GM12878 (cell line): ENCODE measurements at regions not wholly inside any gene's neighbourhood (a gene's known extent, or its start where the extent isn't known, plus 50 kb on each side); places are given as distances from the start of the nearest gene placed in this dataset.
A peak's percentile ranks its signal among the peaks of the same experiment; 100 is the strongest.

Source experiments
- ATAC-seq: fragments of 200-7000 bp; cut with Tn5 transposase; 3 replicates; pipeline ENCODE4 v1.9.1; 2020; ENCODE audit warnings: mild to moderate bottlenecking, moderate library complexity
- BruUV-seq: library from RNA; stranded (reverse); fragments of 400-500 nt; replicated peaks from 2 replicates; lab custom pipeline; 2021; lab: Mats Ljungman, UMichigan
- CTCF ChIA-PET: fragments of 300-600 bp; sonication (Branson Sonifier 250); formaldehyde crosslinking; extraction: SDS; loops from one replicate; lab custom pipeline; 2021; ENCODE audit warnings: inconsistent platforms; lab: Yijun Ruan, JAX
- POLR2A ChIA-PET: fragments of 350-600 bp; formaldehyde crosslinking; extraction: SDS; loops from one replicate; lab custom pipeline; 2021; ENCODE audit warnings: inconsistent platforms; lab: Charles Lee
- RAD21 ChIA-PET: fragments of 300-600 bp; sonication (Branson Sonifier 250); formaldehyde crosslinking; loops from one replicate; lab custom pipeline; 2023; ENCODE audit warnings: antibody characterized with exemption; ENCODE audit not compliant: unreplicated experiment; lab: Charles Lee
- SMC1A ChIA-PET: fragments of 300-600 bp; sonication (Branson Sonifier 250); formaldehyde crosslinking; loops from one replicate; lab custom pipeline; 2023; ENCODE audit not compliant: unreplicated experiment, uncharacterized antibody; lab: Charles Lee
- DNase-seq: peaks from one replicate; pipeline ENCODE4 v3.0.0-alpha.2; 2011; ENCODE audit warnings: low read depth, low spot score
- FAIRE-seq: peaks from 3 replicates; lab custom pipeline; 2011; peaks lifted over from hg19 to GRCh38; lab: Jason Lieb, UNC
- H2AFZ ChIP-seq: 2 replicates; pipeline ENCODE4 v1.6.0; 2011; ENCODE audit warnings: low read depth, low read length, control low read depth; ENCODE audit not compliant: control insufficient read depth
- H3K27ac ChIP-seq: 2 replicates; pipeline ENCODE4 v1.5.1; 2011; ENCODE audit warnings: control low read depth; ENCODE audit not compliant: control insufficient read depth, insufficient read depth
- H3K27me3 ChIP-seq, 2 experiments: replicated peaks in 1 of 2; 2 replicates each; pipeline versions ENCODE4 v1.6.0 to v1.6.1; 2011; ENCODE audit warnings: low read length in 1 of 2; ENCODE audit not compliant: control insufficient read depth in 2 of 2, insufficient read depth in 2 of 2
- H3K36me3 ChIP-seq, 2 experiments: 2 replicates each; pipeline ENCODE4 v1.5.1; 2011; ENCODE audit warnings: low read length in 1 of 2; ENCODE audit not compliant: control insufficient read depth in 2 of 2, insufficient read depth in 2 of 2
- H3K4me1 ChIP-seq: 2 replicates; pipeline ENCODE4 v1.6.1; 2011; ENCODE audit warnings: mild to moderate bottlenecking, low read length, moderate library complexity, mixed read lengths; ENCODE audit not compliant: control insufficient read depth, insufficient read depth
- H3K4me2 ChIP-seq: 2 replicates; pipeline ENCODE4 v1.6.0; 2011; ENCODE audit warnings: control low read depth; ENCODE audit not compliant: control insufficient read depth, insufficient read depth
- H3K4me3 ChIP-seq: fragments of 200-600 bp; sonication (generic); 2 replicates; pipeline ENCODE4 v1.5.1; 2016
- H3K79me2 ChIP-seq: 2 replicates; pipeline ENCODE4 v1.6.0; 2011; ENCODE audit warnings: low read length; ENCODE audit not compliant: control insufficient read depth, insufficient read depth
- H3K9ac ChIP-seq: 2 replicates; pipeline ENCODE4 v1.8.0; 2011; ENCODE audit warnings: low read length, control low read depth, mixed read lengths; ENCODE audit not compliant: control insufficient read depth, insufficient read depth
- H3K9me3 ChIP-seq: replicated peaks from 3 replicates; pipeline ENCODE4 v1.5.1; 2011; ENCODE audit warnings: mild to moderate bottlenecking, low read length; ENCODE audit not compliant: control insufficient read depth, insufficient read depth
- H4K20me1 ChIP-seq: 2 replicates; pipeline ENCODE4 v1.6.0; 2011; ENCODE audit not compliant: control insufficient read depth, insufficient read depth
- CBX5 ChIP-seq: sonication (generic); IDR thresholded peaks from 2 replicates; pipeline ENCODE4 v1.6.1; 2016; ENCODE audit warnings: low read depth, moderate library complexity, mild to moderate bottlenecking, inconsistent platforms
- DPF2 ChIP-seq: fragments of 450-650 bp; IDR thresholded peaks from 2 replicates; pipeline ENCODE4 v1.6.1; 2017; ENCODE audit warnings: mild to moderate bottlenecking
- E2F8 ChIP-seq: fragments of 450-650 bp; IDR thresholded peaks from 2 replicates; pipeline ENCODE4 v1.6.1; 2018; ENCODE audit warnings: mild to moderate bottlenecking, low read depth, moderate library complexity; ENCODE audit not compliant: partially characterized antibody
- EGR1 ChIP-seq, 2 experiments: IDR thresholded peaks; 1 replicate in 1 of 2; 2 replicates in 1 of 2; pipeline ENCODE4 v1.6.1; 2011 to 2012; ENCODE audit warnings: low read depth in 2 of 2, low read length in 2 of 2, borderline replicate concordance in 1 of 2, mild to moderate bottlenecking in 1 of 2, moderate library complexity in 1 of 2
- FOS ChIP-seq: IDR thresholded peaks from 3 replicates; pipeline ENCODE4 v1.6.1; 2011; ENCODE audit warnings: borderline replicate concordance; ENCODE audit not compliant: insufficient read length; ENCODE audit errors: extremely low read depth
- IRF4 ChIP-seq: IDR thresholded peaks from 2 replicates; pipeline ENCODE4 v1.6.1; 2011; ENCODE audit warnings: low read depth, low read length
- KLF5 ChIP-seq: fragments of 450-650 bp; IDR thresholded peaks from 2 replicates; pipeline ENCODE4 v1.6.1; 2014; ENCODE audit warnings: mild to moderate bottlenecking; ENCODE audit not compliant: partially characterized antibody
- MTA3 ChIP-seq: IDR thresholded peaks from 2 replicates; pipeline ENCODE4 v1.6.1; 2012; ENCODE audit warnings: low read length, inconsistent platforms, borderline replicate concordance
- MYB ChIP-seq: fragments of 150-350 bp; IDR thresholded peaks from 2 replicates; pipeline ENCODE4 v1.6.1; 2014; ENCODE audit warnings: mild to moderate bottlenecking, low read depth, low read length, borderline replicate concordance
- PAX5 ChIP-seq: IDR thresholded peaks from 2 replicates; pipeline ENCODE4 v1.6.1; 2011; ENCODE audit warnings: low read depth, low read length, borderline replicate concordance
- POLR2AphosphoS2 ChIP-seq: IDR thresholded peaks from 2 replicates; pipeline ENCODE4 v1.6.1; 2011; ENCODE audit warnings: low read depth, mild to moderate bottlenecking, low read length, improper control_type of control experiment, moderate library complexity
- RCOR1 ChIP-seq: conservative IDR thresholded peaks from 2 replicates; pipeline ENCODE4 v1.6.1; 2012; ENCODE audit warnings: low read depth, low read length, improper control_type of control experiment
- SMARCA5 ChIP-seq: fragments of 450-650 bp; IDR thresholded peaks from 2 replicates; pipeline ENCODE4 v1.6.1; 2017; ENCODE audit warnings: mild to moderate bottlenecking
- SREBF2 ChIP-seq: IDR thresholded peaks from 2 replicates; pipeline ENCODE4 v1.6.1; 2012; ENCODE audit warnings: mild to moderate bottlenecking, low read length
- WRNIP1 ChIP-seq: IDR thresholded peaks from 2 replicates; pipeline ENCODE4 v1.6.1; 2011; ENCODE audit warnings: low read depth, low read length, improper control_type of control experiment, borderline replicate concordance
- YY1 ChIP-seq: IDR thresholded peaks from 2 replicates; pipeline ENCODE4 v1.6.1; 2011; ENCODE audit warnings: low read depth, mild to moderate bottlenecking, low read length
- ZNF217 ChIP-seq: fragments of 450-650 bp; IDR thresholded peaks from 2 replicates; pipeline ENCODE4 v1.6.1; 2017; ENCODE audit warnings: antibody characterized with exemption, mild to moderate bottlenecking
- WGBS: methylation state at CpG from one replicate; pipeline ENCODE4 v1.1.6; 2016; ENCODE audit warnings: low lambda C conversion rate; ENCODE audit not compliant: insufficient replicate concordance, insufficient coverage; ENCODE audit errors: missing lambda C conversion rate; 5-methylcytosine and 5-hydroxymethylcytosine counted together
- in situ Hi-C: fragments of 300-500 bp; cut with MboI; formaldehyde crosslinking; loops from 9 replicates; pipeline ENCODE4 v1.14.3; 2018; ENCODE audit warnings: mixed read lengths
- intact Hi-C: fragments of 100-400 bp; cut with micrococcal nuclease; formaldehyde crosslinking; loops from one replicate; pipeline ENCODE4 v1.14.2; 2022; ENCODE audit not compliant: unreplicated experiment
- TF ChIP-seq, protein P1 (sequence below): IDR thresholded peaks from 2 replicates; pipeline ENCODE4 v1.6.1; 2012; ENCODE audit warnings: mild to moderate bottlenecking, low read depth, low read length
- TF ChIP-seq, protein P2 (sequence below): fragments of 450-650 bp; IDR thresholded peaks from 2 replicates; pipeline ENCODE4 v1.6.1; 2014; ENCODE audit warnings: mild to moderate bottlenecking

- TF ChIP-seq, protein P1, sequence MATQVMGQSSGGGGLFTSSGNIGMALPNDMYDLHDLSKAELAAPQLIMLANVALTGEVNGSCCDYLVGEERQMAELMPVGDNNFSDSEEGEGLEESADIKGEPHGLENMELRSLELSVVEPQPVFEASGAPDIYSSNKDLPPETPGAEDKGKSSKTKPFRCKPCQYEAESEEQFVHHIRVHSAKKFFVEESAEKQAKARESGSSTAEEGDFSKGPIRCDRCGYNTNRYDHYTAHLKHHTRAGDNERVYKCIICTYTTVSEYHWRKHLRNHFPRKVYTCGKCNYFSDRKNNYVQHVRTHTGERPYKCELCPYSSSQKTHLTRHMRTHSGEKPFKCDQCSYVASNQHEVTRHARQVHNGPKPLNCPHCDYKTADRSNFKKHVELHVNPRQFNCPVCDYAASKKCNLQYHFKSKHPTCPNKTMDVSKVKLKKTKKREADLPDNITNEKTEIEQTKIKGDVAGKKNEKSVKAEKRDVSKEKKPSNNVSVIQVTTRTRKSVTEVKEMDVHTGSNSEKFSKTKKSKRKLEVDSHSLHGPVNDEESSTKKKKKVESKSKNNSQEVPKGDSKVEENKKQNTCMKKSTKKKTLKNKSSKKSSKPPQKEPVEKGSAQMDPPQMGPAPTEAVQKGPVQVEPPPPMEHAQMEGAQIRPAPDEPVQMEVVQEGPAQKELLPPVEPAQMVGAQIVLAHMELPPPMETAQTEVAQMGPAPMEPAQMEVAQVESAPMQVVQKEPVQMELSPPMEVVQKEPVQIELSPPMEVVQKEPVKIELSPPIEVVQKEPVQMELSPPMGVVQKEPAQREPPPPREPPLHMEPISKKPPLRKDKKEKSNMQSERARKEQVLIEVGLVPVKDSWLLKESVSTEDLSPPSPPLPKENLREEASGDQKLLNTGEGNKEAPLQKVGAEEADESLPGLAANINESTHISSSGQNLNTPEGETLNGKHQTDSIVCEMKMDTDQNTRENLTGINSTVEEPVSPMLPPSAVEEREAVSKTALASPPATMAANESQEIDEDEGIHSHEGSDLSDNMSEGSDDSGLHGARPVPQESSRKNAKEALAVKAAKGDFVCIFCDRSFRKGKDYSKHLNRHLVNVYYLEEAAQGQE, result no peak
- TF ChIP-seq SMARCA5 (no peak), E2F8 (no peak), KLF5 (no peak)
Observed at GRCh38 chr9:26565118-26565517, 327.5 kb downstream of the CAAP1 start (continued).

GRCh38 chr9:26562338-26562737 lies 330.3 kb downstream of the CAAP1 start:
- RAD21 ChIA-PET, result no interaction called here
- no peak for ATAC-seq
- TF ChIP-seq, protein P2, sequence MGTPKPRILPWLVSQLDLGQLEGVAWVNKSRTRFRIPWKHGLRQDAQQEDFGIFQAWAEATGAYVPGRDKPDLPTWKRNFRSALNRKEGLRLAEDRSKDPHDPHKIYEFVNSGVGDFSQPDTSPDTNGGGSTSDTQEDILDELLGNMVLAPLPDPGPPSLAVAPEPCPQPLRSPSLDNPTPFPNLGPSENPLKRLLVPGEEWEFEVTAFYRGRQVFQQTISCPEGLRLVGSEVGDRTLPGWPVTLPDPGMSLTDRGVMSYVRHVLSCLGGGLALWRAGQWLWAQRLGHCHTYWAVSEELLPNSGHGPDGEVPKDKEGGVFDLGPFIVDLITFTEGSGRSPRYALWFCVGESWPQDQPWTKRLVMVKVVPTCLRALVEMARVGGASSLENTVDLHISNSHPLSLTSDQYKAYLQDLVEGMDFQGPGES, result no peak
- TF ChIP-seq MYB, result no peak
- TF ChIP-seq RCOR1, result no peak
- no peak for TF ChIP-seq CBX5
- TF ChIP-seq PAX5, result no peak
- no peak for TF ChIP-seq YY1
- no peak for TF ChIP-seq MTA3
- no peak for TF ChIP-seq SREBF2
- no peak for TF ChIP-seq EGR1 (IDR thresholded peaks at IDR 0.05; ENCODE audit: borderline replicate concordance in 1 of 2, low read depth in 2 of 2, low read length in 2 of 2)
- no peak for TF ChIP-seq IRF4
- TF ChIP-seq DPF2, result no peak
- TF ChIP-seq WRNIP1, result no peak
- TF ChIP-seq POLR2AphosphoS2, result no peak
- no peak for TF ChIP-seq ZNF217
- no peak for TF ChIP-seq FOS

More at GRCh38 chr9:26562338-26562737, 330.3 kb downstream of the CAAP1 start:
- no peak for DNase-seq
- no peaks in the 10 kb centered on the region for H3K27me3 ChIP-seq
- no peaks in the 10 kb centered on the region for H3K36me3 ChIP-seq
- no peak overlapping the region for H3K9ac ChIP-seq
- BruUV-seq, result no TSS peak
- SMC1A ChIA-PET, result no interaction called here
- no peak overlapping the region for H3K4me2 ChIP-seq
- in situ Hi-C loops, result no loop called here
- CTCF ChIA-PET, result no interaction called here
- intact Hi-C loops, result no loop called here
- no peak overlapping the region for H2AFZ ChIP-seq
- 41% methylated on average over 1 of the region's 1 CpG for WGBS
- H3K27ac ChIP-seq, result no peak overlapping the region
- no peaks in the 10 kb centered on the region for H4K20me1 ChIP-seq
- no peaks in the 10 kb centered on the region for H3K9me3 ChIP-seq
- H3K79me2 ChIP-seq, result no peaks in the 10 kb centered on the region
- H3K4me1 ChIP-seq, result no peaks in the 10 kb centered on the region
- no peak overlapping the region for H3K4me3 ChIP-seq
- POLR2A ChIA-PET, result no interaction called here
- peak; percentile 13 for FAIRE-seq
